NT2/D1 (cell line): ENCODE measurements at regions not wholly inside any gene's neighbourhood (a gene's known extent, or its start where the extent isn't known, plus 50 kb on each side); places are given as distances from the start of the nearest gene placed in this dataset.

ENCODE experiments used
- SUZ12 ChIP-seq: IDR thresholded peaks from 2 replicates; pipeline ENCODE4 v1.6.1; 2011; ENCODE audit not compliant: insufficient read length, insufficient read depth; ENCODE audit errors: extremely low read depth
- ZNF274 ChIP-seq: IDR thresholded peaks from 2 replicates; pipeline ENCODE4 v1.6.1; 2011; ENCODE audit warnings: mild to moderate bottlenecking, low read depth, low read length

DNA sequence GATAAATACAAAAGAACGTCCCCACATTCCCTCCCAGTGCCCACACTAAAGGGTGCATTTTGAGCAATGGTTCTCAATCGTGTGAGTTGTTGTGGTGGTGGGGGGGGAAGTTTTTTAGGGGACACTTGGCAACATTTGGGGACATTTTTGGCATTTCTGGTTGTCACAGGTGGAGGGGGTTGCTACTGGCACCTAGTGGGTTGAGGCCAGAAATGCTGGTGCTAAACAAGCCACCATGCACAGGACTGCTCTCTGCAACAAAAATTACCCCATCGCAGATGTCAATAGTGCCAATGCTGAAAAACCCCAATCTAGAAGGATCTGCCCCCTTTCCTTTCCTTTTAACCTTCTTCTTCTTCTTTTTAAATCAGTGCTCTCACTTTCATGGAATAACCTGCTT is 453.3 kb downstream of the TSHZ3 start:
- TF ChIP-seq ZNF274 (no peak), SUZ12 (no peak)
